ENCODE measurements at regions not wholly inside any gene's neighbourhood (a gene's known extent, or its start where the extent isn't known, plus 50 kb on each side); places are given as distances from the start of the nearest gene placed in this dataset.

DNA sequence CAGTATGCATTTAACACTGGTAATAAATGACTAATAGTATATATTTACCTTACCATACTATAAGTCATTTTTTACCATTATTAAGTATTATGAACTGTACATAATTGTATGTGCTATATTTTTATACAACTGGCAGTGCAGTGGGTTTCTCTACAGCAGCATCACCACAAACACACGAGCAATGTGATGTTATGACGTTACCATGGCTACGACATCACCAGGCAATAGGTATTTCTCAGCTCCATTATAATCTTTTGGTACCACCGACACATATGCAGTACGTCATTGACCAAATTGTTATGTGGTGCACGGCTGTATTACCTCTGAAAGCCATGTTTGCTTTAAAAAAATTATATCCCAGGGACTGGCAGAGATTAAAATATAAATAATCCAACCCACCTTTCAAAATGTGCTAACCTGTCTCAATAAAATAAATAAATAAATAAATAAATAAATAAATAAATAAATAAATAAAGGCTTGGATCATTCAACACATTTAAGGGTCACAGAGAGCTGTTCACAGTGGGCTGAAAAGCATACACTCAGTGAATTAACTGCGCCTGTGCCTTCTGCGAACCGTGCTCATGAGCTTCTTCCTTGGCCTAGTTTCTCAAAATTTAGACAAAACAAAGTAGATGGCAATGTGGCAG, 121.4 kb upstream of the SLC35F3 start:
- TF ChIP-seq, protein P1, sequence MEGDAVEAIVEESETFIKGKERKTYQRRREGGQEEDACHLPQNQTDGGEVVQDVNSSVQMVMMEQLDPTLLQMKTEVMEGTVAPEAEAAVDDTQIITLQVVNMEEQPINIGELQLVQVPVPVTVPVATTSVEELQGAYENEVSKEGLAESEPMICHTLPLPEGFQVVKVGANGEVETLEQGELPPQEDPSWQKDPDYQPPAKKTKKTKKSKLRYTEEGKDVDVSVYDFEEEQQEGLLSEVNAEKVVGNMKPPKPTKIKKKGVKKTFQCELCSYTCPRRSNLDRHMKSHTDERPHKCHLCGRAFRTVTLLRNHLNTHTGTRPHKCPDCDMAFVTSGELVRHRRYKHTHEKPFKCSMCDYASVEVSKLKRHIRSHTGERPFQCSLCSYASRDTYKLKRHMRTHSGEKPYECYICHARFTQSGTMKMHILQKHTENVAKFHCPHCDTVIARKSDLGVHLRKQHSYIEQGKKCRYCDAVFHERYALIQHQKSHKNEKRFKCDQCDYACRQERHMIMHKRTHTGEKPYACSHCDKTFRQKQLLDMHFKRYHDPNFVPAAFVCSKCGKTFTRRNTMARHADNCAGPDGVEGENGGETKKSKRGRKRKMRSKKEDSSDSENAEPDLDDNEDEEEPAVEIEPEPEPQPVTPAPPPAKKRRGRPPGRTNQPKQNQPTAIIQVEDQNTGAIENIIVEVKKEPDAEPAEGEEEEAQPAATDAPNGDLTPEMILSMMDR (IDR thresholded peaks at IDR 0.05; ENCODE audit: low read length) = no peak
- TF ChIP-seq EZH2 (optimal IDR thresholded peaks at IDR 0.05; ENCODE audit: low read depth, low read length) = no peak
